ENCODE measurements at regions not wholly inside any gene's neighbourhood (a gene's known extent, or its start where the extent isn't known, plus 50 kb on each side); places are given as distances from the start of the nearest gene placed in this dataset.
A peak's percentile ranks its signal among the peaks of the same experiment; 100 is the strongest.

- DNase-seq: no peak
Measured at GRCh38 chr14:87879389-87879788, 113.6 kb downstream of the GALC start.

- no peak for DNase-seq
Measured at GRCh38 chr14:87878959-87879358, 114.0 kb downstream of the GALC start.

DNA sequence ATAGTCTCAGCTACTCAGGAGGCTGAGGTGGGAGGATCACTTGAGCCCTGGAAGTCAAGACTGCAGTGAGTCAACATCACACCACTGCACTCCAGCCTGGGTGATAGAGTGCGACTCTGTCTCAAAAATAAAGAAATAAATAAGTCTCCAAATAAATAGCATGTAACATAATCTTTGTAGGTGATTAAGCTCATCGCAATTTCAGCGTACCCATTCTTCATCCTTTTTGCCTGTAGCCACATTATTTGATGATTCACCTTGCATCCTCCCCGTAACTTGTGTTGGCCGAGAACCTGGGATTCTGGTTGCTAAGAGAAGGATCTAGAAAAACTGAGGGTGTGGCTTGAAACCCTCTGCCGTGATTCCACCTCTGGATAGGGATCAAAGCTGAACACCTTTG is 115.1 kb downstream of the GALC start:
- no peak for DNase-seq

DNA sequence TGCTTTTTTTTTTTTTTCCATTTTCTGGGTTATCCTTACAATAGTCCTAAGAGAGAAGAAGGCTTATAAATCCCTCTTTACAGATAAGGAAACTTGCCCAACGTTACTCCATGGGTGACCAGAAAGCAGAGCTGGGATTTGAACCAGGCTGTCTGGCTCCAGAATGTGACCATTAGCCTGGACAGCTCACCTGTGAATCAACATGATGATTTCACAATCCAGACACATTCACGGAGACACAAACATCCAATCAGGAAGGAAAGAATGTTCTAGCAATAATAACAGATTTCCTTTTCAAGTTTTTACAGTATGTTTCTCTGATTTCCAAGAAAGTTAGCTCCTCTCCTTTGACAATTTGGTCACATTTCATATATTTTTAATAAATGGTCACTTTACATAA is 118.3 kb downstream of the GALC start:
- DNase-seq: no peak

DNA sequence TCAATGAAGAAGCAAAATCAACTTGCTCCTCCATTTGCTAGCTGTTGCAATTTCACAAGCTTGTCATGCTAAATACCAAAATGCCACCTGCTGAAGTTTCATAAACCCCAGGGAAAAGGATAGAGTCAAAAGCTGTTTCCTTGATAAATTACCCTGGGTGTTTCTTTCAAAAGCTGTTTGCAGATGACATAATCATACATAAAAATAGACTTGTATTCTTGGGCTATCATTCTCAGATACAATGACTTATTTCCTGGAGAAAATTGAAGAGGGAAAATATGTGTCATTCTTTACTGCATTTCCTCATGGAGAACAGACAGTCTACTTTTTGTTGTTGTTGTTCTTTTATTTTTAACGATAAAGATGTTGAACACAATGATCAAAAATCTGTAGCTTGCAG is 119.2 kb downstream of the GALC start:
- DNase-seq: peak in 2 of 58 donors; percentile 15 to 26

DNA sequence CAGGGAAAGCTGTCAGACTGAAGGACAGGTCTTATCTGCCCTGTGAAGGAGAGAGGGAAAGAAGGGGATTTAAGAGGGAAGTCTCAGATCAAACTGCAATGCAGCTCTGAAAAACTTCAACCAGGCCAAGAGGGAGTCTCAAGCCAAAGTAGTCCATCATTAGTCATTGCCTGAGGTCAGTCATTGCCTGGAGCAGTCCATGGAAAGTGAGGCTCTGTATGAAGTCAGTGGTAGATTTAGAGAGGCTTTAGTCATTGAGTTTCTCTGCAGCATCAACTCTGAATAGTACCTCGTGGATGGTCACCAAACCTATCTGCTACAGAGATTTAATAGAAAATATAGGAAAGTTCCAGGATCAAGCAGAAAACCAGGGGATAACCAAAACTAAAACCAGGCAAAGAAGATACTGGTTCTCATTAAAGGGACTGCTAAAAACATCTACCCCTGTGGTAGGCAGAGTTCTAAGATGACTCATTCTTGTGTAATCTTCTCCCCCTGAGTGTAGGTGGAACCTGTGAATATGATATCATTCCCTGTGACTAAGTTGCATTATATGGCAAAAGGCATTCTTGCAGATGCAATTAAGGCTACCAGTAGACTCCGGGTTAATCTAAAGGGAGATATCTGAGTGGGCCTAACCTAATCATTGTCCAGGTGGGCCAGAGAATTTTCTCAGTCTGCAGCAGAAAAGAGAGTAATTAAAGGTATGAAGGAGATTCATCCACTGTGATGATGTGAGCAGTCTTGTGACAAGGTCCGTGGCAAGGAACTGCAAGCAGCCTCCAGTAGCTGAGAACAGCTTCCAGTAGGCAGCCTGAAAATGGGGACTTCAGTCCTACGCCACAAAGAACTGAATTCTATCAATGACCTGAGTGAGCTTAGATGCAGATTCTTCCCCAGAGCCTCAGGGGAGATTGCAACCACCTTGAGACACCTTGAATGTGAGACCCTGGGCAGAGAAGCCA is 123.1 kb downstream of the GALC start:
- peak in 8 of 58 donors; percentile 1 to 70 (median 26) for DNase-seq

DNA sequence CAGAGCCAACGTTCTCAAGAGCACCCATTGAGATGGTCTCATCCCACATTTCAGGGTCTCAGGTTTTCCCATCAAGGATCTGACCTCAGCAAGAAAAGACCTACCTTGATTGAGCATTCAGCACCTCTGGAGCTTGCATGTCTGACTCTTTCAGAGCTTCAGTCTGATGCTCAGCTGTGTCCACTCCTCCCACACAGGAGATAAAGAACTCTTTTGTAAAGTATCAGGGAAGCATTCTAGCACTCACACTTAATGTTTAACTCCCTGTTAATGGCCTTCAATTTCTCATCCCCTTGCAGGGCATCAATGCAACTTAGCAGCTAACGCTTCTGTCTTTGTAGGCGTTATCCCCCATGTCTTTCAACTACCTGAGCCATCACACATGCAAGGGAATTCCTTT is 124.1 kb downstream of the GALC start:
- no peak for DNase-seq

GRCh38 chr14:87866116-87866515 is 126.9 kb downstream of the GALC start:
- no peak for DNase-seq

GRCh38 chr14:87864356-87865270 is 128.4 kb downstream of the GALC start:
- no peak for DNase-seq

GRCh38 chr14:87863047-87863446 is 129.9 kb downstream of the GALC start:
- no peak for DNase-seq

DNA sequence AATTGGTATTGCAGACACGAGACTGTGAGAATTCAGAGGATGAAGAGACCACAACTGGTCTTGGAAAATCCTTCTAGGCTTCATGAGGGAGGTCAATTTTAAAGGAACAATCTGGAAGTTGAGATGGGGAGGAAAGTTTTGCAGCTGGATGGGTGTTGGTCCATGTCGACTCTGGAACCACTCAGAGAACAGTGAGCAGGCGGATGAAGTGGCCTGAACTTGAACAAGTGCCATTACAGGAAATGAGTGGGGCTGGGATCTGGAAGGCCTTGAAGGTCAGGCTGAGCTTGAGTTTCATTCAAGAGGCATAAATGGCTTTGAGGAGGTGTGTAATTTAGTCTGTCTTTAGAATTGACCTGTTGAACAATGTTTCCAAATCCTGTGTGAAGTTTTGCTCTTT is 140.9 kb downstream of the GALC start:
- DNase-seq: no peak

DNA sequence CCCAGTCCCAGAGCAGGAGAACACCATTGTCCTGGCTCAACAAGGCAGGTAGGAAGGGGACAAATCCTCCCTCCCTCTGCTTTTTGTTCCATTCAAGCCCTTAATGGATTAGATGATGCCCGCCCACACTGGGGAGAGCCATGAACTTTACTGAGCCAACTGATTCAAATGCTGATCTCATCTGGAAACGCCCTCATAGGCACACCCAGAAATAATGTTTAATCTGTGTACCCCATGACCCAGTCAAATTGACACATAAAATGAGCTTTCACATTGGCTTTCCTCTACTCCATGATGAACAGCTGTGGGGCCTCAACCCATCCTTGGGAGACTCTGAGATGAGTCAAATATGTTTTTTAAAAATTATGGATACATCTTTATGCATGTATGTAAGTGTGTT is 141.8 kb downstream of the GALC start:
- no peak for DNase-seq

GRCh38 chr14:87847216-87847755 is 145.7 kb downstream of the GALC start:
- no peak for DNase-seq

DNA sequence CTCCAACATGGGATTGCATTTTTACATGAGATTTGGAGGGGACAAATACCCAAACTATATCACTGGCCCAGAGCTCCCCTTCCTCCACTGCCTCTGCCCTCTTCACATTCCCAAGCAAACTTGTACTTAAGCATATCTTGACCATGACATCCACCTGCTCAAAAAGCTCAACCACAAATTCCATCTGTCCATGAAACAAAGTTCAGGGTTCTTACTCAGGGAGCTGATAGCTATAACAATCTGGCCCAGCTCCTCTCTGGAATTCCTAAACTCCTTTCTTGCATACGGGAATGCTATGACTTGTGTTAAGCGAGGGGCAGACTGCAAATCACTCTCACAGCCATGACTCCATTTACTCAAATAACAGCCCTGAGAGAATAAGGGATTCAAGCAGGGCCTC is 152.1 kb downstream of the GALC start:
- DNase-seq: no peak

- DNase-seq: no peak
Measured at GRCh38 chr14:87838931-87839330, 154.1 kb downstream of the GALC start.

GRCh38 chr14:87837296-87837695 is 155.7 kb downstream of the GALC start:
- DNase-seq: no peak

- DNase-seq: no peak
Measured at GRCh38 chr14:87834594-87834993, 158.4 kb downstream of the GALC start.

GRCh38 chr14:87833026-87833425 is 160.0 kb downstream of the GALC start:
- no peak for DNase-seq

DNA sequence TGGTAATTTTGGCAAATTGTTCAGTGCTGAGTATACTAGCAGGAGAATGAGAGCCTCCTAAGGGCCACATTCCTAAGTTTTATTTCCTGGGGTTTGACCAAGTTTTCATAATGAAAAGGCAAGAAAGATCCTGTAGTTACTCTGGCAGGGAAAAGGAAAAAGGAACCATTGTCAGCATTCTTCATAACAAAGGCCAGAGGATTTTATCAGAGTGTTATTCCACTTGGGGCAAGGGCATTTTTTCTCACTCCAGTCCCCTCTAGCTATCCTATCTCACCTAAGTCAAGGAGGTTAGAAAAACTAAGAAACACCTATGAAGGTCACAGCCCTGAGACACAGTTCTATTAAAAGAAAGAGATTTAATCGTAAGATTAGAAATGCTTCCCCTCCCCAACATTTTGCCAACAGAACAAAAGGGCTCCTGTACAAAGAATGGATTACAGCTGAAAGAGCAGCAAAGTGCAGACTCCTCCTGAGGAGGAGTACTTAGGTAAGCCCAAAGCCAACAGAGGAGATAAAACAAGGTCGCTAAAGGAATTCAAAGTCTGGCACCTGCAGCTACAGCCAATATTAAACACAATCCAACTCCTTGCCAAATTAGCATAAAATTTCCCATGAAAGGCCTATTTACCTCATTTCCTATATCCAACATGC is 162.4 kb downstream of the GALC start:
- no peak for DNase-seq

- DNase-seq: no peak
Measured at GRCh38 chr14:87829543-87829942, 163.4 kb downstream of the GALC start.

DNA sequence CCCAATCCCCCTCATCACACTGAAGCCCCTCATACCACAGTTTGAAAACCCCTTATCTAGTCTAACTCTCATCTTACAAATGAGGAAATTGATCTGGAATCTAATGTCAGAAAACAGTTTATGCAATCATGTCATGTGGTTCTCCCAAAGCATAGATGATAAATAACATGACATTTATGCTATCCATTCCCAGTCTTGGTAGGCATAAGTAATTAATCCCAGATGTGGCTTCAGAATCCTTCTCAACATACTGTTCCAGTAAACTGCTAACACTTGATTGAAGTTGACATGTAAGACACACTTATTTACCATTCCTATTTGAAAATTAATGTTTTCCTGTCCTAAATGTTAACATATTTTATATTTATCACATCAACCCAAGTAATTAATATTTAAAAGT is 168.7 kb downstream of the GALC start:
- no peak for DNase-seq
